ENCODE measurements at regions not wholly inside any gene's neighbourhood (a gene's known extent, or its start where the extent isn't known, plus 50 kb on each side); places are given as distances from the start of the nearest gene placed in this dataset.
"Not testable (repeated sequence)": the region's sequence is repeated elsewhere in the genome, so short reads cannot be mapped to it uniquely, and the experiment has no call there.

GRCh38 chr12:62191491-62192179, 68.6 kb upstream of the USP15 start:
- TF ChIP-seq CTCF (IDR thresholded peaks at IDR 0.05; ENCODE audit: low read depth, low read length, missing control alignments) = no peak
- DNase-seq (ENCODE audit: extremely low read depth, low read depth) = no peak
- H3K4me3 ChIP-seq (replicated peaks; ENCODE audit: low read depth, low read length) = peak overlapping the region; percentile 21; the same call in 1 of the 2 replicates

DNA sequence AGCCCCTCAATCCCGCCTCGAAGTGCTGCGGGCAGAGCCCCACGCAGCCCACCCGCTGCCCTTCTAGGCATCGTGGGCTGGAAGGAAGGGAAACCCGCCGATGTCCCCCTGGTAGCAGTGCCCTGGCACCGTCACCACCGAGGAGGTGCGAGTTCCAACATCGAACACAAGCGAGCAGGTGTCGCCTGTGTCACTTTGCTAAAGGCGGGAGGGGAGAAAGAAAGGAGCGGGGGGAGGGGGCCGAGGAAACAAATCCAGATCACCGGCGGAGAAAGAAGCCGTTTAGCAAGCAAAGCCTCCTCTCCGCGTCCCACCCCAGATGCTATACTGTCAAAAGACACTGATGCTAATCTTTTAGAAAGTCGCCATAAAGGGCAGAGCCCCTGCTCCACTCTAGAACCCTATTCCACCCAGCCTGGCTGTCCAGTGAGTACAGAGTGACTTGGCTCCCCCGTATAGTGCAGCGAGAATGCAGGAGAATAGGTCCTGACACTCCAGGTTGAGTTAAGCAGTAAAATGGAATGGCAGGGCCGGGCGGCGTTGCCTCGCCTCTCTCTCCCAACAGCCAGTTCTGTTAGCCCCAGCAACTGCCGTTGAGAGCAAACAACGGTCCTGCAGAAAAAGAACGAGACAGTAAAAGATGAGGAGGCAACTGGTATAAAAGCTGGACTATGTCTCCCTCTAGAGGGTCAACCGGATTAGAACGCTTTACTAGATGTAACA, 67.9 kb upstream of the USP15 start:
- TF ChIP-seq CTCF (IDR thresholded peaks at IDR 0.05; ENCODE audit: low read depth, low read length, missing control alignments) = peak; percentile 65
- H3K4me3 ChIP-seq (replicated peaks; ENCODE audit: low read depth, low read length) = peak overlapping the region; percentile 21
- DNase-seq (ENCODE audit: extremely low read depth, low read depth) = peak; percentile 61

GRCh38 chr12:62192903-62193250, 67.3 kb upstream of the USP15 start:
- TF ChIP-seq CTCF (IDR thresholded peaks at IDR 0.05; ENCODE audit: low read depth, low read length, missing control alignments) = no peak
- H3K4me3 ChIP-seq (replicated peaks; ENCODE audit: low read depth, low read length) = no peak overlapping the region
- DNase-seq (ENCODE audit: extremely low read depth, low read depth) = no peak

- no peak for TF ChIP-seq CTCF (IDR thresholded peaks at IDR 0.05; ENCODE audit: low read depth, low read length, missing control alignments)
These were observed 66.2 kb upstream of the USP15 start for GRCh38 chr12:62194031-62194430.

DNA sequence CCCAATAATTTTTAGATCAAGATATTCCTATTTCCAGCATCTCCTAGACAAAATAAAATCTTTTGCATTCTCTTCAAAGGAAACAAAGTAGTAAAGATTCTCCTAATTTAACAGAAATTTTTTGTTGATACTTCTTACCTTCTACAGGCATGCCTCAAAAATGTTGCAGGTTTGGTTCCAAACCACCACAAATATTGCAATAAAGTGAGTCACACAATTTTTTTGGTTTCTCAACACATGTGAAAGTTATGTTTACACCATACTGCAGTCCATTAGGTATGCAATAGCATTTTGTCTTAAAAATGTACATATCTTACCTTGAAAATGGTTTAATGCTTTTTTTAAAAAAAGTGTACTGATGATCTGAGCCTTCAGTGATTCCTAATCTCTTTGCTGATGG, 65.6 kb upstream of the USP15 start:
- no peak for DNase-seq (ENCODE audit: extremely low read depth, low read depth)
- no peak overlapping the region for H3K4me3 ChIP-seq (replicated peaks; ENCODE audit: low read depth, low read length)
- TF ChIP-seq CTCF (IDR thresholded peaks at IDR 0.05; ENCODE audit: low read depth, low read length, missing control alignments) = no peak

More at GRCh38 chr12:62194031-62194430, 66.2 kb upstream of the USP15 start:
- DNase-seq (ENCODE audit: extremely low read depth, low read depth) = no peak
- no peak overlapping the region for H3K4me3 ChIP-seq (replicated peaks; ENCODE audit: low read depth, low read length)

DNA sequence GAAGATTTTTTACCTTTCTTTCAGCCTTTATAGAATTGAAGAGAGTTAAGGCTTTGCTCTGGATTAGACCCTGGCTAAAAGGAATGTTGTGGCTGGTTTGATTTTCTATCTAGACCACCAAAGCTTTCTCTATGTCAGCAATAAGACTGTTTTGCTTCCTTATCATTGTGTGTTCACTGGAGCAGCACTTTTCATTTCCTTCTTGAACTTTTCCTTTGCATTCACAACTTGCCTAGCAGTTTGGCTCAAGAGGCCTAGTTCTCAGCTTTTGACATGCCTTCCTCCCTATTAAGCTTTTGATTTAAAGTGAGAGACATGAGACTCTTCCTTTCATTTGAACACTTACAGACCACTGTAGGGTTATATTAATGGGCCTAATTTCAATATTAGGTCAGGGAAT, 64.1 kb upstream of the USP15 start:
- no peak for DNase-seq (ENCODE audit: extremely low read depth, low read depth)
- no peak for TF ChIP-seq CTCF (IDR thresholded peaks at IDR 0.05; ENCODE audit: low read depth, low read length, missing control alignments)
- H3K4me3 ChIP-seq (replicated peaks; ENCODE audit: low read depth, low read length) = no peak overlapping the region

DNA sequence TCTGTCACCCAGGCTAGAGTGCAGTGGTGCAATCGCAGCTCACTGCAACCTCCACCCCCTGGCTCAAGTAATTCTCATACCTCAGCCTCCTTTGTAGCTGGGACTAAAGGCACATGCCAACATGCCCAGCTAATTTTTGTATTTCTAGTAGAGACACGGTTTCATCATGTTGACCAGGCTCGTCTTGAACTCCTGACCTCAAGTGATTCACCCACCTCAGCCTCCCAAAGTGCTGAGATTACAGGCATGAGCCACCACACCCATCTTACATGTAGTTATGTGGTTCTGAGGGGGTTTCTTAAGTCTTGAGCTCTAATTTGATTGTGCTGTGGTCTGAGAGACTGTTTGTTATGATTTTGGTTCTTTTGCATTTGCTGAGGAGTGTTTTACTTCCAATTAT, 57.3 kb upstream of the USP15 start:
- DNase-seq (ENCODE audit: extremely low read depth, low read depth); H3K4me3 ChIP-seq (replicated peaks; ENCODE audit: low read depth, low read length): not testable (repeated sequence)

All from HFF-Myc (cell line).